NCI-H748 (cell line): ENCODE measurements at regions not wholly inside any gene's neighbourhood (a gene's known extent, or its start where the extent isn't known, plus 50 kb on each side); places are given as distances from the start of the nearest gene placed in this dataset.
"Not testable (repeated sequence)": the region's sequence is repeated elsewhere in the genome, so short reads cannot be mapped to it uniquely, and the experiment has no call there.

Experiments used
- DNase-seq: peaks from one replicate; lab custom pipeline; 2025; ENCODE audit not compliant: unreplicated experiment; lab: John Stamatoyannopoulos, UW

- DNase-seq: not testable (repeated sequence)
Observed at GRCh38 chr7:131808156-131808555, 251.7 kb upstream of the PODXL start.

GRCh38 chr7:131803816-131804215, 247.4 kb upstream of the PODXL start:
- peak; percentile 73 for DNase-seq

GRCh38 chr7:131802195-131802864, 245.9 kb upstream of the PODXL start:
- no peak for DNase-seq

DNA sequence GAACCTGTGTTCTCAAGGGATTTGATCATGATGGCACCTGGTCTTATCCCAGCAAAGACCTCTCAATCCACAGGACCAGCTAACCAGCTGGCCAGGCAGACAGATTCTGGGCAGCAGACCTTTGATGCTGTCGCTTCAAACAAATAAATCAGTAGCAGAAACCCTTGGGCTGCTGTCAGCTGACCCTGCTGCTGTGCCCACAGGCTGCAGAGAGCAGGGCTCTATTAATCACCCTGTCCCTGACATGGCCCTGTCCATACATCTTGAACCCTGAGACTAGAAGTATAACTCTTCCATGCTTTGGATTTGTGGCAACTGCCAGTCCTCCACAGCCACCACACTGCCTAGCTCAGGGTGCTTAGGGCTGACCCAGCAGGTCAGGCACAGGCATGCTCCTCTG, 244.1 kb upstream of the PODXL start:
- no peak for DNase-seq

- no peak for DNase-seq
Observed at GRCh38 chr7:131800008-131800407, 243.6 kb upstream of the PODXL start.

DNA sequence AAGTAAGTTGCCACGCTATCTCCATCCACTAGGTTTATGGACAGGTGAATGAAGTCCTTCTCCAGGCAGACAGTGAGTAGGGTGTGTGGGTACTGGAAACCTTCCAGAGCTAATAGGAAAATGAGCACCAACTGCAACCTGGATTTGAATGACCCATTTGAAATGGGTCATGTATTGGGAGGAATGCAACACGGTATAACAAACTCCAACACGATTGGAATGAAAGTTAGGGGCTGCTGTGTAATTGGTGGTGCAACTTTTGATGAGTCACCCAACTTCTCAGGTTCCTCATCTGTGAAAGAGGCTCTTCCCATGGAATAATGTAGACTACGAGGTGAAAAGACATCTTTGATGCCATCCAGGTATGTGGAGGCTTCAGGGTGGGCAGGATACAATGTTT, 241.4 kb upstream of the PODXL start:
- DNase-seq: no peak

- no peak for DNase-seq
Observed at GRCh38 chr7:131795400-131795799, 239.0 kb upstream of the PODXL start.

- no peak for DNase-seq
Observed at GRCh38 chr7:131792311-131792710, 235.9 kb upstream of the PODXL start.

GRCh38 chr7:131787101-131787500, 230.7 kb upstream of the PODXL start:
- no peak for DNase-seq

DNA sequence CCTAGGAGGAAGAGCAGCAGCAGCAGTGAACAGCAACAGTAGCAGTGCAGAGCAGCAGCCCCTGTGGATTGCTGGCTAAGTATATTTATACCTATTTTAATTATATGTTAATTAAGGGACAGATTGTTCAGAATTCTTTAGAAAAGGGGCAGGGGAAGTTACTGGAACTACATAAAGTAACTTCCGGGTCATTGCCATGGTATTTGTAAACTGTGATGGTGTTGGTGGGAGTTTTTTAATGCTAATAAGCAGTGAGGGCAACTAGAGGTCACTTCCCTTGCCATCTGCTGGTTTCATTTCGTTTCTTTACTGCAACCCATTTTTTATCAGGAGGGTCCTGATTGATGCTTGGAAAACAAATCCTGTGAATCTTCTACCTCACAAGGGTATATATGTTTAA, 229.8 kb upstream of the PODXL start:
- no peak for DNase-seq

GRCh38 chr7:131778601-131779000, 222.2 kb upstream of the PODXL start:
- no peak for DNase-seq

- no peak for DNase-seq
Observed at GRCh38 chr7:131774419-131775220, 218.2 kb upstream of the PODXL start.

DNA sequence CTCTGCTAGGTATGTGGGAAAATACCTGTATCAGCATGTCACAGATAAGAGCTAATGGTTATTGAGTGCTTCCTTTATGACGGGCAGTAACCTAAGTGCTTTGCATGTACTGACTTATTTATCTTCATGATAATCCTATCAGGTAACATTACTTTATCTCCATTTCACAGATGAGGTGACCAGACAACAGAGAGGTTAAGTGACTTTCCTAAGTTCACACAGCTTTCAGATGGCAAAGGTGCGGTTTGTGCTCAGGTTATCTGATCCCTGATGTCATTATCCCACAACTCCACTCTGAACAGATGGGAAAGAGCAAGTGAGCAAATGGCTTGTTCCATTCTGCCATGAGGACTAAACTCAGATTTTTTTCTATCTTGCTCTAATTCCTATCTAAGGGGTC, 217.0 kb upstream of the PODXL start:
- DNase-seq: no peak

DNA sequence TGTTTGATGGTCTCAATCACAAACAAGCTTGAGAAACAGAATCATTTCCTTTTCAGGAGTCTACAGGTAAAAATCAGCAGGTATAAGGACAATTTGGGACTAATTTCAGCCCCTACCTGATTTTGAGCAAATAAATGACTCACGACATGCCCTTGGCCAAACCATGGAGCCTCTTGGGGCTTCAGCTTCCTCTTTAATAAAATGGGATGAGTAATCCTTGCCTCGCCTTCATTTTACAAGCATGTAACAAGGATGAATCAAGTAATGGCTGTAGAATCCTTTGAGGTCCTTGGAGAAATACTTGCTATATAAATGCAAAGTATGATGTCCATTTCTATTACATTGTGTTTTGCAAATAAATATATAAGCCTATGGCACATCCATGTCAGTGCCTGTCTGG, 212.8 kb upstream of the PODXL start:
- no peak for DNase-seq

DNA sequence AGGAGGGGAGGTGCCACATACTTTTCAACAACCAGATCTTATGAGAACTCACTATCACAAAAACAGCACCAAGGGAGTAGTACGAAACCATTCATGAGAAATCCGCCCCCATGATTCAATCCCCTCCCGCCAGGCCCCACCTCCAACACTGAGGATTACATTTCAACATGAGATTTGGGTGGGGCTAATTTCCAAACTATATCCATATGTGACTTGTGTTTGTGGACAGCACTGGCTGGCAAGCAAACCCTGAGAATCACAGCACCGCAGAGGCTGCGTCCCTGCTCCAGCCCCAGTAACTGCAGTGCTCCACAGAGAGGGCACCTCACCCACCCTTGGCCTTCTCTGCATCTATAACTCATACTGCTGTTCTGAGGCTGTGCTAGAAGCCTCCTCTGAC, 211.2 kb upstream of the PODXL start:
- DNase-seq: no peak

GRCh38 chr7:131765575-131765974, 209.1 kb upstream of the PODXL start:
- no peak for DNase-seq

GRCh38 chr7:131764143-131764775, 207.8 kb upstream of the PODXL start:
- DNase-seq: no peak

DNA sequence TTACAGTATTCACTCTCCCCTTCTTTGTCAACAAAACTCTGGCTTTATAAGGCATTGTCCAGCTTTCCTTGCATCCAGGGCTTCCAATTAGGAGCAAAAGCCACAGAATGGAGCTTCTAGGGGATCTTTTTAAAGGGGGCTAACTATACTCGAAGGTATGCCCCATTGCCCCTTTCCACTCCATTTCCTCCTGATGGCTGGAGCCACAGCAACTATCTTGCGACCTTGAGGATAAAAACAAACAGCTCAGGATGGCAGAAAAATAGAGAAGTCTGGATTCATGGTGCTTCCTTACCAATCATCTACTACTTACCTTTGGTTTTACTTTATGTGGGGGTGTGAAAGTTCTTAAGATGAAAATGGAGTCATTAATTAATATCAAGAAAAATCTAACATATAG, 206.3 kb upstream of the PODXL start:
- no peak for DNase-seq

DNA sequence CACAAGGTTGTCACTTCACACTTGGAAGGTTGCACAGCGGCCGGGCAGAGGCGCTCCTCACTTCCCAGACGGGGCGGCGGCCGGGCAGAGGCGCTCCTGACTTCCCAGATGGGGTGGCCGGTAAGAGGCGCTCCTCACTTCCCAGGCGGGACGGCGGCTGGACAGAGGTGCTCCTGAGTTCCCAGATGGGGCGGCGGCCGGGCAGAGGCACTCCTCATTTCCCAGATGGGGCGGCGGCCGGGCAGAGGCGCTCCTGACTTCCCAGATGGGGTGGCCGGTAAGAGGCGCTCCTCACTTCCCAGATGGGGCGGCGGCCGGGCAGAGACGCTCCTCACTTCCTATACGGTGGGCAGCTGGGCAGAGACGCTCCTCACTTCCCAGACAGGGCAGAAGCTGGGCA, 199.4 kb upstream of the PODXL start:
- DNase-seq: not testable (repeated sequence)

DNA sequence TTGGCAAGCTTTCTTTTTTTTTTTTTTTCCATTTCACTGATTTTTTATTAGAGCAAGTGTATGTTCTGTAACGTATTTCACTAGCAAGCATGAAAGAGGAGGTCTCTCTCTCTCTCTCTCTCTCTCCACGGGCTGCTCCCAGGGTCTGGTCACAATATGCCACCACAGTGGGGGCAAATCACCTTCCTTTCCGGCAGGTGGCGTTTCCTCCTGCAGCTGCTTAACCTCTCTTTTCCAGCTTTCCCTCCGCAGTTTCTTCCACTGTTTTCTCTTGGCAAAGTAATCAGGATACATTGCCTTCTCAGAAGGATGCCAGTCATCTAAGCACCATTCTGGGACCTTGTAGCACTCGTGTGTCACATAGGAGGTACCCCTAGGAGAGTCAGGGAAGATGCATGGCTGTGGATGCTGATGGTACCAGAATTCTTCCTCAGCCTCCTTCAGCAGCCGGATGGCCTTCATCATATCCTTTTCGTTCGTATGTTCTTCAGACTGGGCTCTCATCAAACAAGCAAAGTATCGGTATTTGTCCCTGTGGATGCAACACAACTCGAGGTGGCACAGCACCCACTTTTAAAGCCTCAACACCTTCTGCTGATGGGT, 197.3 kb upstream of the PODXL start:
- peak; percentile 56 for DNase-seq

- peak; percentile 90 for DNase-seq
Observed at GRCh38 chr7:131747658-131748232, 191.3 kb upstream of the PODXL start.
